Liver (tissue), 7 donors: ENCODE measurements at regions not wholly inside any gene's neighbourhood (a gene's known extent, or its start where the extent isn't known, plus 50 kb on each side); places are given as distances from the start of the nearest gene placed in this dataset.

Source experiments
- DNase-seq: peaks from one replicate; pipeline ENCODE4 v3.0.0-alpha.2; 2017; ENCODE audit warnings: low spot score
- H3K27ac ChIP-seq, 2 donors: one replicate each; pipeline ENCODE4 v1.7.0; 2013; ENCODE audit warnings: inconsistent platforms in 2 of 2, low read length in 2 of 2, control low read depth in 1 of 2, low read depth in 1 of 2, mild to moderate bottlenecking in 1 of 2
- H3K27me3 ChIP-seq, 4 donors: one replicate each; pipeline versions ENCODE4 v1.6.1 to v1.7.0; 2013; ENCODE audit warnings: low read length in 3 of 4, inconsistent platforms in 1 of 4, mild to moderate bottlenecking in 1 of 4, moderate library complexity in 1 of 4; ENCODE audit not compliant: control insufficient read depth in 4 of 4, insufficient read depth in 4 of 4
- H3K36me3 ChIP-seq, 4 donors: one replicate each; pipeline versions ENCODE4 v1.6.1 to v1.7.0; 2013; ENCODE audit warnings: low read length in 3 of 4, mild to moderate bottlenecking in 3 of 4, low read depth in 1 of 4, moderate library complexity in 1 of 4; ENCODE audit not compliant: control insufficient read depth in 4 of 4, insufficient read depth in 3 of 4
- H3K4me1 ChIP-seq, 4 donors: one replicate each; pipeline versions ENCODE4 v1.6.1 to v1.7.0; 2013; ENCODE audit warnings: low read length in 3 of 4, mild to moderate bottlenecking in 3 of 4, moderate library complexity in 1 of 4; ENCODE audit not compliant: control insufficient read depth in 4 of 4, insufficient read depth in 4 of 4
- H3K4me3 ChIP-seq, 3 donors: one replicate each; pipeline versions ENCODE4 v1.6.1 to v1.7.0; 2013; ENCODE audit warnings: low read length in 3 of 3, control low read depth in 1 of 3, low read depth in 1 of 3, mild to moderate bottlenecking in 1 of 3
- H3K9ac ChIP-seq, 2 donors: one replicate each; pipeline ENCODE4 v1.7.0; 2013; ENCODE audit warnings: low read length in 2 of 2, mild to moderate bottlenecking in 2 of 2, moderate library complexity in 2 of 2, control low read depth in 1 of 2, low read depth in 1 of 2
- H3K9me3 ChIP-seq, 4 donors: one replicate each; pipeline versions ENCODE4 v1.6.1 to v1.7.0; 2013; ENCODE audit warnings: low read length in 3 of 4; ENCODE audit not compliant: control insufficient read depth in 4 of 4
- EGR1 ChIP-seq, 2 donors: IDR thresholded peaks; 2 replicates each; pipeline ENCODE4 v1.6.1; 2016 to 2018; ENCODE audit warnings: antibody characterized with exemption in 2 of 2, low read depth in 2 of 2
- GABPA ChIP-seq, 2 donors: IDR thresholded peaks in 1 of 2; conservative IDR thresholded peaks in 1 of 2; 2 replicates each; pipeline ENCODE4 v1.6.1; 2016; ENCODE audit warnings: antibody characterized with exemption in 2 of 2, mild to moderate bottlenecking in 1 of 2, moderate library complexity in 1 of 2
- HNF4G ChIP-seq: IDR thresholded peaks from 2 replicates; pipeline ENCODE4 v1.6.1; 2016; ENCODE audit warnings: antibody characterized with exemption
- TAF1 ChIP-seq: conservative IDR thresholded peaks from 2 replicates; pipeline ENCODE4 v1.6.1; 2016; ENCODE audit warnings: antibody characterized with exemption, mild to moderate bottlenecking
- YY1 ChIP-seq: IDR thresholded peaks from 2 replicates; pipeline ENCODE4 v1.6.1; 2016; ENCODE audit warnings: antibody characterized with exemption, mild to moderate bottlenecking
- WGBS: extraction: QIAGEN DNeasy Blood & Tissue Kit; methylation state at CpG from one replicate; pipeline ENCODE4 v1.1.7; 2013; 5-methylcytosine and 5-hydroxymethylcytosine counted together
- TF ChIP-seq, protein P1 (sequence below): IDR thresholded peaks from 2 replicates; pipeline ENCODE4 v1.6.1; 2016; ENCODE audit warnings: antibody characterized with exemption
- TF ChIP-seq, protein P2 (sequence below): IDR thresholded peaks from 2 replicates; pipeline ENCODE4 v1.6.1; 2016; ENCODE audit warnings: antibody characterized with exemption
- TF ChIP-seq, protein P3 (sequence below): IDR thresholded peaks from 2 replicates; pipeline ENCODE4 v1.6.1; 2016; ENCODE audit warnings: antibody characterized with exemption, mild to moderate bottlenecking
- TF ChIP-seq, protein P4 (sequence below): IDR thresholded peaks from 2 replicates; pipeline ENCODE4 v1.6.1; 2016; ENCODE audit warnings: antibody characterized with exemption
- donor health status: healthy.
- donor health status: healthy.
- donor health status: healthy.
- donor health status: healthy.

DNA sequence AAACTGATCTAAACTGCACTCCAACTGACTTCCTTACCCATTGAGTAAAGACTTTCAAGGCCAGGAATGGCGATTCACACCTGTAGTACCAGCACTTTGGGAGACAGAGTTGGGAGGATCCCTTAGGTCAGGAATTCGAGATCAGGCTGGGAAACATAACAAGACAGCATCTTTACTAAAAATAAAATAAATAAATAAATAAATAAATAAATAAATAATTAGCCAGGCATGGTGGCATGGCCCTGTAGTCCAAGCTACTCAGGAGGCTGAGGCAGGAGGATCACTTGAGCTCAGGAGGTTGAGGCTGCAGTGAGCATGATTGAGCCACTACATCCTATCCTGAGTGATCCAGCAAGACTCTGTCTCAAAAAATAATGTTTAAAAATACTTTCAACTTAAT lies 148.4 kb downstream of the CEMIP2 start:
- DNase-seq, result no peak
- WGBS, result 92% methylated on average over 2 of the region's 2 CpGs
- Histone ChIP-seq H3K36me3 (no peaks in the 10 kb centered on the region), H3K4me3 (no peak overlapping the region), H3K9ac (no peak overlapping the region), H3K4me1 (no peaks in the 10 kb centered on the region), H3K9me3 (no peaks in the 10 kb centered on the region), H3K27me3 (no peaks in the 10 kb centered on the region), H3K27ac (no peak overlapping the region)
- TF ChIP-seq, protein P1, sequence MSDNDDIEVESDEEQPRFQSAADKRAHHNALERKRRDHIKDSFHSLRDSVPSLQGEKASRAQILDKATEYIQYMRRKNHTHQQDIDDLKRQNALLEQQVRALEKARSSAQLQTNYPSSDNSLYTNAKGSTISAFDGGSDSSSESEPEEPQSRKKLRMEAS, result no peak
- TF ChIP-seq, protein P2, sequence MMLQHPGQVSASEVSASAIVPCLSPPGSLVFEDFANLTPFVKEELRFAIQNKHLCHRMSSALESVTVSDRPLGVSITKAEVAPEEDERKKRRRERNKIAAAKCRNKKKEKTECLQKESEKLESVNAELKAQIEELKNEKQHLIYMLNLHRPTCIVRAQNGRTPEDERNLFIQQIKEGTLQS, result no peak
- TF ChIP-seq TAF1 (no peak), GABPA (IDR thresholded peaks at IDR 0.05 in 1 of 2, conservative IDR thresholded peaks at IDR 0.05 in 1 of 2) (no peak)
- TF ChIP-seq, protein P3, sequence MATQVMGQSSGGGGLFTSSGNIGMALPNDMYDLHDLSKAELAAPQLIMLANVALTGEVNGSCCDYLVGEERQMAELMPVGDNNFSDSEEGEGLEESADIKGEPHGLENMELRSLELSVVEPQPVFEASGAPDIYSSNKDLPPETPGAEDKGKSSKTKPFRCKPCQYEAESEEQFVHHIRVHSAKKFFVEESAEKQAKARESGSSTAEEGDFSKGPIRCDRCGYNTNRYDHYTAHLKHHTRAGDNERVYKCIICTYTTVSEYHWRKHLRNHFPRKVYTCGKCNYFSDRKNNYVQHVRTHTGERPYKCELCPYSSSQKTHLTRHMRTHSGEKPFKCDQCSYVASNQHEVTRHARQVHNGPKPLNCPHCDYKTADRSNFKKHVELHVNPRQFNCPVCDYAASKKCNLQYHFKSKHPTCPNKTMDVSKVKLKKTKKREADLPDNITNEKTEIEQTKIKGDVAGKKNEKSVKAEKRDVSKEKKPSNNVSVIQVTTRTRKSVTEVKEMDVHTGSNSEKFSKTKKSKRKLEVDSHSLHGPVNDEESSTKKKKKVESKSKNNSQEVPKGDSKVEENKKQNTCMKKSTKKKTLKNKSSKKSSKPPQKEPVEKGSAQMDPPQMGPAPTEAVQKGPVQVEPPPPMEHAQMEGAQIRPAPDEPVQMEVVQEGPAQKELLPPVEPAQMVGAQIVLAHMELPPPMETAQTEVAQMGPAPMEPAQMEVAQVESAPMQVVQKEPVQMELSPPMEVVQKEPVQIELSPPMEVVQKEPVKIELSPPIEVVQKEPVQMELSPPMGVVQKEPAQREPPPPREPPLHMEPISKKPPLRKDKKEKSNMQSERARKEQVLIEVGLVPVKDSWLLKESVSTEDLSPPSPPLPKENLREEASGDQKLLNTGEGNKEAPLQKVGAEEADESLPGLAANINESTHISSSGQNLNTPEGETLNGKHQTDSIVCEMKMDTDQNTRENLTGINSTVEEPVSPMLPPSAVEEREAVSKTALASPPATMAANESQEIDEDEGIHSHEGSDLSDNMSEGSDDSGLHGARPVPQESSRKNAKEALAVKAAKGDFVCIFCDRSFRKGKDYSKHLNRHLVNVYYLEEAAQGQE, result no peak

DNA sequence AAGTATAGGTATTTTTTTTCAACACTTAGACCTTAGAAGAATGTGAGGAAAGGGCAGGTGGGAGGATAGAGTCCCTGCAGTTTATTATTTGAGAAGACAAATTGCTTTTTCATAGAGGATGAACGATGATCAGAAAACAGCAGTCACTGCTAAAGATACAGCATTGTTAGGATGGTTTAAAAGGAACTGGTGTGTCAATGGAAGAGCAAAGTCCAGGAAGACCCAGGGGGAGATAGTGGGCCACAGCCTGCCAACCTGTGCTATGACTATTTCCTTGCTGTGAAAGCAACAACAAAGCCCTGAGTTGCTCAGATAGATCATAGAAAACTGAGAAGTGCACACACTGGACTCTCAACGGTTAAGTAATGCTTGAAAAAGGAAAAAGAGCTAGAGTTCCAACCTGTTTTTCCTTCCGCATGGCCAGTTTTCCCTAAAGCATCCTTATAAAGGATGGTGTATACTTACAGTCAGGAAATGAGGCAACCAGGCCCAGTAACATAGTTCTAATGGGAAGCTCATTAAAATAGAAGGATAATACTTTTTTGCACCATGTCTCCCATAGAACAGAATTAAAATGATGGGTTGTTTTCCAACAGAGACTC lies 153.8 kb downstream of the CEMIP2 start:
- Histone ChIP-seq H3K4me3 (no peak overlapping the region), H3K4me1 (no peaks in the 10 kb centered on the region), H3K27me3 (no peaks in the 10 kb centered on the region), H3K27ac (no peak overlapping the region), H3K9ac (no peak overlapping the region), H3K36me3 (no peaks in the 10 kb centered on the region), H3K9me3 (peaks cover 0 to 2% (median 0%) of the 10 kb centered on the region in 4 donors)
- 84% methylated on average over 3 of the region's 3 CpGs for WGBS
- DNase-seq, result no peak
- TF ChIP-seq, protein P3, result no peak
- TF ChIP-seq YY1 (no peak), HNF4G (no peak)

DNA sequence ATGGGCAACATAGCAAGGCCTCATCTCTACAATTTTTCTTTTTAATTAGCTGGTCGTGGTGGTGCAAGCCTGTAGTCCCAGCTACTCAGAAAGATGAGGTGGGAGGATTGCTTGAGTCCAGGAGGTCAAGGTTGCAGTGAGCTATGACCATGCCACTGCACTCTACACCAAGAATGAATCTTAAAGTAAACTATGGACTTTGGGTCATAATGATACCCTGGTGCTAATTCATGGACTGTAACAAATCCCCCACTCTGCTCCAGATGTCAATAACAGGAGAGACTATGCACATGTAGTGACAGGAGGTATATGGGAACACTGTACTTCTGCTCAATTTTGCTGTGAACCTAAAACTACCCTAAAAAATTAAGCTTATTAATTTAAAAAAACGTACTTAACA lies 155.4 kb downstream of the CEMIP2 start:
- 83% methylated on average over 2 of the region's 2 CpGs for WGBS
- TF ChIP-seq EGR1 (IDR thresholded peaks at IDR 0.05; ENCODE audit: low read depth in 2 of 2), result no peak
- TF ChIP-seq TAF1, result no peak
- TF ChIP-seq, protein P4, sequence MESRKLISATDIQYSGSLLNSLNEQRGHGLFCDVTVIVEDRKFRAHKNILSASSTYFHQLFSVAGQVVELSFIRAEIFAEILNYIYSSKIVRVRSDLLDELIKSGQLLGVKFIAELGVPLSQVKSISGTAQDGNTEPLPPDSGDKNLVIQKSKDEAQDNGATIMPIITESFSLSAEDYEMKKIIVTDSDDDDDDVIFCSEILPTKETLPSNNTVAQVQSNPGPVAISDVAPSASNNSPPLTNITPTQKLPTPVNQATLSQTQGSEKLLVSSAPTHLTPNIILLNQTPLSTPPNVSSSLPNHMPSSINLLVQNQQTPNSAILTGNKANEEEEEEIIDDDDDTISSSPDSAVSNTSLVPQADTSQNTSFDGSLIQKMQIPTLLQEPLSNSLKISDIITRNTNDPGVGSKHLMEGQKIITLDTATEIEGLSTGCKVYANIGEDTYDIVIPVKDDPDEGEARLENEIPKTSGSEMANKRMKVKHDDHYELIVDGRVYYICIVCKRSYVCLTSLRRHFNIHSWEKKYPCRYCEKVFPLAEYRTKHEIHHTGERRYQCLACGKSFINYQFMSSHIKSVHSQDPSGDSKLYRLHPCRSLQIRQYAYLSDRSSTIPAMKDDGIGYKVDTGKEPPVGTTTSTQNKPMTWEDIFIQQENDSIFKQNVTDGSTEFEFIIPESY, result no peak
- H3K27me3 ChIP-seq, result no peaks in the 10 kb centered on the region
- no peak for DNase-seq
- H3K9me3 ChIP-seq, result peaks cover 0 to 2% (median 0%) of the 10 kb centered on the region in 4 donors
- H3K4me1 ChIP-seq, result no peaks in the 10 kb centered on the region
- H3K4me3 ChIP-seq, result no peak overlapping the region
- H3K27ac ChIP-seq, result no peak overlapping the region
- H3K9ac ChIP-seq, result no peak overlapping the region
- no peaks in the 10 kb centered on the region for H3K36me3 ChIP-seq
